SIG-M5 treated with dmso at 0.1 percent for 504 hours (cell line): ENCODE measurements at regions not wholly inside any gene's neighbourhood (a gene's known extent, or its start where the extent isn't known, plus 50 kb on each side); places are given as distances from the start of the nearest gene placed in this dataset.
"Not testable (repeated sequence)": the region's sequence is repeated elsewhere in the genome, so short reads cannot be mapped to it uniquely, and the experiment has no call there.

Source experiments
- DNase-seq: peaks from one replicate; lab custom pipeline; 2025; ENCODE audit not compliant: unreplicated experiment; lab: John Stamatoyannopoulos, UW

- DNase-seq: peak; percentile 25
Observed at GRCh38 chr4:105025263-105026017, 121.2 kb upstream of the TET2 start.

GRCh38 chr4:105036991-105037390, 109.7 kb upstream of the TET2 start:
- no peak for DNase-seq

- no peak for DNase-seq
Observed at GRCh38 chr4:105042451-105042850, 104.2 kb upstream of the TET2 start.

GRCh38 chr4:105050896-105051295, 95.8 kb upstream of the TET2 start:
- no peak for DNase-seq

GRCh38 chr4:105057370-105058105, 89.1 kb upstream of the TET2 start:
- DNase-seq: peak; percentile 91

- peak; percentile 15 for DNase-seq
Observed at GRCh38 chr4:105058177-105058812, 88.4 kb upstream of the TET2 start.

- peak; percentile 34 for DNase-seq
Observed at GRCh38 chr4:105059337-105059736, 87.3 kb upstream of the TET2 start.

GRCh38 chr4:105060628-105061027, 86.0 kb upstream of the TET2 start:
- peak; percentile 98 for DNase-seq

- peak; percentile 93 for DNase-seq
Observed at GRCh38 chr4:105061136-105061696, 85.5 kb upstream of the TET2 start.

- DNase-seq: peak; percentile 84
Observed at GRCh38 chr4:105061731-105062130, 84.9 kb upstream of the TET2 start.

- DNase-seq: no peak
Observed at GRCh38 chr4:105066401-105066800, 80.3 kb upstream of the TET2 start.

- DNase-seq: no peak
Observed at GRCh38 chr4:105067431-105067830, 79.2 kb upstream of the TET2 start.

GRCh38 chr4:105067946-105068345, 78.7 kb upstream of the TET2 start:
- DNase-seq: no peak

GRCh38 chr4:105068516-105068915, 78.2 kb upstream of the TET2 start:
- no peak for DNase-seq

- not testable (repeated sequence) for DNase-seq
Observed at GRCh38 chr4:105072095-105072494, 74.6 kb upstream of the TET2 start.

- no peak for DNase-seq
Observed at GRCh38 chr4:105074097-105074496, 72.6 kb upstream of the TET2 start.

GRCh38 chr4:105075045-105075444, 71.6 kb upstream of the TET2 start:
- DNase-seq: no peak

- DNase-seq: peak; percentile 51
Observed at GRCh38 chr4:105088110-105088879, 58.4 kb upstream of the TET2 start.

- no peak for DNase-seq
Observed at GRCh38 chr4:105092356-105092755, 54.3 kb upstream of the TET2 start.

- DNase-seq: no peak
Observed at GRCh38 chr4:105092768-105093167, 53.9 kb upstream of the TET2 start.

GRCh38 chr4:105093975-105094374, 52.7 kb upstream of the TET2 start:
- no peak for DNase-seq
